ENCODE measurements at regions not wholly inside any gene's neighbourhood (a gene's known extent, or its start where the extent isn't known, plus 50 kb on each side); places are given as distances from the start of the nearest gene placed in this dataset.

- no peaks in the 10 kb centered on the region for H3K79me2 ChIP-seq (ENCODE audit: control insufficient read depth, insufficient read depth, low read length)
- no peaks in the 10 kb centered on the region for H3K27me3 ChIP-seq (ENCODE audit: control insufficient read depth, insufficient read depth, low read length)
- H3K9ac ChIP-seq (ENCODE audit: insufficient read depth, low read length): no peak overlapping the region
- H2AFZ ChIP-seq (ENCODE audit: low read length): no peak overlapping the region
- H3K36me3 ChIP-seq (ENCODE audit: control insufficient read depth, insufficient read depth, low read length): no peaks in the 10 kb centered on the region
- TF ChIP-seq CTCF (conservative IDR thresholded peaks at IDR 0.05 in 1 of 2, IDR thresholded peaks at IDR 0.05 in 1 of 2; ENCODE audit: low read depth in 1 of 2, low read length in 2 of 2) (no peak), EZH2 (IDR thresholded peaks at IDR 0.05; ENCODE audit: low read length, missing control alignments) (no peak)
- no peak overlapping the region for H3K27ac ChIP-seq (ENCODE audit: insufficient read depth, low read length)
- no peaks in the 10 kb centered on the region for H4K20me1 ChIP-seq (ENCODE audit: control insufficient read depth, extremely low read depth, insufficient read depth, low read length)
- no peak overlapping the region for H3K4me2 ChIP-seq (ENCODE audit: extremely low read depth, insufficient read depth, low read length)
- DNase-seq (ENCODE audit: low read depth in 2 of 2): no peak
- no peak overlapping the region for H3K4me3 ChIP-seq (replicated peaks in 1 of 4; ENCODE audit: control extremely low read depth in 1 of 4, insufficient read depth in 1 of 4, low read depth in 3 of 4, low read length in 4 of 4)
- no peaks in the 10 kb centered on the region for H3K4me1 ChIP-seq (ENCODE audit: control insufficient read depth, extremely low read depth, insufficient read depth, low read length)
- H3K9me3 ChIP-seq (ENCODE audit: control insufficient read depth, insufficient read depth, low read depth, low read length): no peaks in the 10 kb centered on the region
These were observed 368.2 kb upstream of the ATP2B1 start for GRCh38 chr12:90076851-90077319.

- no peak overlapping the region for H2AFZ ChIP-seq (ENCODE audit: low read length)
- H3K27me3 ChIP-seq (ENCODE audit: control insufficient read depth, insufficient read depth, low read length): no peaks in the 10 kb centered on the region
- no peaks in the 10 kb centered on the region for H3K36me3 ChIP-seq (ENCODE audit: control insufficient read depth, insufficient read depth, low read length)
- H3K9me3 ChIP-seq (ENCODE audit: control insufficient read depth, insufficient read depth, low read depth, low read length): no peaks in the 10 kb centered on the region
- no peaks in the 10 kb centered on the region for H3K4me1 ChIP-seq (ENCODE audit: control insufficient read depth, extremely low read depth, insufficient read depth, low read length)
- no peak for DNase-seq (ENCODE audit: low read depth in 2 of 2)
- H3K4me2 ChIP-seq (ENCODE audit: extremely low read depth, insufficient read depth, low read length): no peak overlapping the region
- TF ChIP-seq CTCF (conservative IDR thresholded peaks at IDR 0.05 in 1 of 2, IDR thresholded peaks at IDR 0.05 in 1 of 2; ENCODE audit: low read depth in 1 of 2, low read length in 2 of 2) (no peak), EZH2 (IDR thresholded peaks at IDR 0.05; ENCODE audit: low read length, missing control alignments) (no peak)
- no peak overlapping the region for H3K4me3 ChIP-seq (replicated peaks in 1 of 4; ENCODE audit: control extremely low read depth in 1 of 4, insufficient read depth in 1 of 4, low read depth in 3 of 4, low read length in 4 of 4)
- H4K20me1 ChIP-seq (ENCODE audit: control insufficient read depth, extremely low read depth, insufficient read depth, low read length): no peaks in the 10 kb centered on the region
- no peaks in the 10 kb centered on the region for H3K79me2 ChIP-seq (ENCODE audit: control insufficient read depth, insufficient read depth, low read length)
- H3K9ac ChIP-seq (ENCODE audit: insufficient read depth, low read length): no peak overlapping the region
- no peak overlapping the region for H3K27ac ChIP-seq (ENCODE audit: insufficient read depth, low read length)
These were observed 367.0 kb upstream of the ATP2B1 start for GRCh38 chr12:90075685-90076084.

GRCh38 chr12:90074086-90074485, 365.4 kb upstream of the ATP2B1 start:
- no peak overlapping the region for H2AFZ ChIP-seq (ENCODE audit: low read length)
- no peaks in the 10 kb centered on the region for H3K9me3 ChIP-seq (ENCODE audit: control insufficient read depth, insufficient read depth, low read depth, low read length)
- H3K4me2 ChIP-seq (ENCODE audit: extremely low read depth, insufficient read depth, low read length): no peak overlapping the region
- no peak overlapping the region for H3K4me3 ChIP-seq (replicated peaks in 1 of 4; ENCODE audit: control extremely low read depth in 1 of 4, insufficient read depth in 1 of 4, low read depth in 3 of 4, low read length in 4 of 4)
- H3K4me1 ChIP-seq (ENCODE audit: control insufficient read depth, extremely low read depth, insufficient read depth, low read length): no peaks in the 10 kb centered on the region
- H4K20me1 ChIP-seq (ENCODE audit: control insufficient read depth, extremely low read depth, insufficient read depth, low read length): no peaks in the 10 kb centered on the region
- no peaks in the 10 kb centered on the region for H3K27me3 ChIP-seq (ENCODE audit: control insufficient read depth, insufficient read depth, low read length)
- no peak overlapping the region for H3K9ac ChIP-seq (ENCODE audit: insufficient read depth, low read length)
- no peak for DNase-seq (ENCODE audit: low read depth in 2 of 2)
- no peaks in the 10 kb centered on the region for H3K79me2 ChIP-seq (ENCODE audit: control insufficient read depth, insufficient read depth, low read length)
- TF ChIP-seq EZH2 (IDR thresholded peaks at IDR 0.05; ENCODE audit: low read length, missing control alignments): no peak
- H3K27ac ChIP-seq (ENCODE audit: insufficient read depth, low read length): no peak overlapping the region
- no peaks in the 10 kb centered on the region for H3K36me3 ChIP-seq (ENCODE audit: control insufficient read depth, insufficient read depth, low read length)
